ENCODE measurements at regions not wholly inside any gene's neighbourhood (a gene's known extent, or its start where the extent isn't known, plus 50 kb on each side); places are given as distances from the start of the nearest gene placed in this dataset.

DNA sequence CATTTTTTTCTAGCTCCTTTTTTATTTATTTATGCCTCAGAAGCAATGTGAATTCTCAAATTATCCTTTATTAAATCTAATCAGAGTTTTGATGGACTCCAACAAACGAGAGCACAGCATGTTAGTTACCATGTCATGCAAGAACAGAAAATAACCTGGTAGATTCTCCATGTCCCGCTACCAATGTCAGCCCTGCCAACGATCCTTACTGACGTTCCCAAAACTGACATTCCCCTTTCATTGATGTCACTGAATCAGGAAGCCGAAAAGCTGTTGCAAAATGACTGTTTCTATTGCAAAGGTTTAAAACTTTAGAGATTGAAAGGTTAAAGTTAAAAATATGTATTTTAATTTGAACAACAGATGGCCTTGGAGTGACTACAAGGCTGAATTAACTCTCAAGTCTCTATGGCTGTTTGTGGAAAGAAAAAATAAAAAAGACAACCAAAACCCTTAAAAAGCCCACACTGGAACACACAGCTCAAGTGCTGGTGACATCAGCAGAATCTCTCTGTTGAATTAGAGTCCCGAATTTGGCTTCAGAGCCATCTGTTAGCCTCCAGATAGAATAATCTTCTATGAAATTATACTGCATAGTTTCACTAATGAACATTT lies 96.8 kb downstream of the BDNF start:
- TF ChIP-seq, protein P1, sequence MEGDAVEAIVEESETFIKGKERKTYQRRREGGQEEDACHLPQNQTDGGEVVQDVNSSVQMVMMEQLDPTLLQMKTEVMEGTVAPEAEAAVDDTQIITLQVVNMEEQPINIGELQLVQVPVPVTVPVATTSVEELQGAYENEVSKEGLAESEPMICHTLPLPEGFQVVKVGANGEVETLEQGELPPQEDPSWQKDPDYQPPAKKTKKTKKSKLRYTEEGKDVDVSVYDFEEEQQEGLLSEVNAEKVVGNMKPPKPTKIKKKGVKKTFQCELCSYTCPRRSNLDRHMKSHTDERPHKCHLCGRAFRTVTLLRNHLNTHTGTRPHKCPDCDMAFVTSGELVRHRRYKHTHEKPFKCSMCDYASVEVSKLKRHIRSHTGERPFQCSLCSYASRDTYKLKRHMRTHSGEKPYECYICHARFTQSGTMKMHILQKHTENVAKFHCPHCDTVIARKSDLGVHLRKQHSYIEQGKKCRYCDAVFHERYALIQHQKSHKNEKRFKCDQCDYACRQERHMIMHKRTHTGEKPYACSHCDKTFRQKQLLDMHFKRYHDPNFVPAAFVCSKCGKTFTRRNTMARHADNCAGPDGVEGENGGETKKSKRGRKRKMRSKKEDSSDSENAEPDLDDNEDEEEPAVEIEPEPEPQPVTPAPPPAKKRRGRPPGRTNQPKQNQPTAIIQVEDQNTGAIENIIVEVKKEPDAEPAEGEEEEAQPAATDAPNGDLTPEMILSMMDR (conservative IDR thresholded peaks at IDR 0.05; ENCODE audit: low read length) = no peak
- TF ChIP-seq EZH2phosphoT487 (IDR thresholded peaks at IDR 0.05; ENCODE audit: borderline replicate concordance) = no peak

Data from Loucy (cell line).